ENCODE measurements at regions not wholly inside any gene's neighbourhood (a gene's known extent, or its start where the extent isn't known, plus 50 kb on each side); places are given as distances from the start of the nearest gene placed in this dataset.

GRCh38 chr5:29905626-29906353, 1287.7 kb upstream of the CDH6 start:
- DNase-seq, result no peak

GRCh38 chr5:29902859-29903258, 1290.6 kb upstream of the CDH6 start:
- DNase-seq, result no peak

GRCh38 chr5:29899583-29899982, 1293.9 kb upstream of the CDH6 start:
- DNase-seq, result no peak

- no peak for DNase-seq
Observed at GRCh38 chr5:29897916-29898315, 1295.6 kb upstream of the CDH6 start.

GRCh38 chr5:29896646-29897045, 1296.8 kb upstream of the CDH6 start:
- DNase-seq, result no peak

GRCh38 chr5:29894668-29895067, 1298.8 kb upstream of the CDH6 start:
- no peak for DNase-seq

GRCh38 chr5:29889051-29889450, 1304.4 kb upstream of the CDH6 start:
- no peak for DNase-seq

- no peak for DNase-seq
Observed at GRCh38 chr5:29885595-29885994, 1307.9 kb upstream of the CDH6 start.

GRCh38 chr5:29882036-29882435, 1311.5 kb upstream of the CDH6 start:
- no peak for DNase-seq

- no peak for DNase-seq
Observed at GRCh38 chr5:29879401-29879800, 1314.1 kb upstream of the CDH6 start.

- no peak for DNase-seq
Observed at GRCh38 chr5:29878599-29878998, 1314.9 kb upstream of the CDH6 start.

- DNase-seq, result no peak
Observed at GRCh38 chr5:29867155-29867554, 1326.3 kb upstream of the CDH6 start.

- no peak for DNase-seq
Observed at GRCh38 chr5:29853711-29854220, 1339.7 kb upstream of the CDH6 start.

GRCh38 chr5:29852329-29852728, 1341.2 kb upstream of the CDH6 start:
- no peak for DNase-seq

GRCh38 chr5:29845206-29845605, 1348.3 kb upstream of the CDH6 start:
- DNase-seq, result no peak

GRCh38 chr5:29833394-29833793, 1360.1 kb upstream of the CDH6 start:
- no peak for DNase-seq

- DNase-seq, result no peak
Observed at GRCh38 chr5:29822521-29822920, 1371.0 kb upstream of the CDH6 start.

GRCh38 chr5:29811914-29812679, 1381.4 kb upstream of the CDH6 start:
- DNase-seq, result no peak

GRCh38 chr5:29805804-29806203, 1387.7 kb upstream of the CDH6 start:
- no peak for DNase-seq

- DNase-seq, result no peak
Observed at GRCh38 chr5:29800752-29801151, 1392.7 kb upstream of the CDH6 start.

- DNase-seq, result no peak
Observed at GRCh38 chr5:29796013-29796412, 1397.5 kb upstream of the CDH6 start.

- no peak for DNase-seq
Observed at GRCh38 chr5:29795096-29795652, 1398.3 kb upstream of the CDH6 start.

- DNase-seq, result no peak
Observed at GRCh38 chr5:29794141-29794787, 1399.2 kb upstream of the CDH6 start.

Data from fibroblast of upper back skin (primary cell).